ENCODE measurements at regions not wholly inside any gene's neighbourhood (a gene's known extent, or its start where the extent isn't known, plus 50 kb on each side); places are given as distances from the start of the nearest gene placed in this dataset.

GRCh38 chr4:128393101-128393704, 105.6 kb upstream of the PGRMC2 start:
- intact Hi-C loops (cut with DNase I): no loop called here
- no peak for DNase-seq
- ATAC-seq: peak; percentile 77 to 87

GRCh38 chr4:128390475-128390996, 102.9 kb upstream of the PGRMC2 start:
- DNase-seq (no peak), ATAC-seq (no peak)
- intact Hi-C loops (cut with DNase I): no loop called here

GRCh38 chr4:128388796-128389195, 101.2 kb upstream of the PGRMC2 start:
- DNase-seq (no peak), ATAC-seq (no peak)
- intact Hi-C loops (cut with DNase I): loop anchor here in 1 of 2 donors (10.0 kb wide), 1 partner anchor 156 kb away; no protein-coding TSS in a partner anchor

GRCh38 chr4:128388352-128388630, 100.7 kb upstream of the PGRMC2 start:
- intact Hi-C loops (cut with DNase I): loop anchor here in 1 of 2 donors (10.0 kb wide), 1 partner anchor 157 kb away; no protein-coding TSS in a partner anchor
- ATAC-seq (no peak), DNase-seq (no peak)

- ATAC-seq (no peak), DNase-seq (no peak)
- intact Hi-C loops (cut with DNase I): loop anchor here in 1 of 2 donors (10.0 kb wide), 1 partner anchor 157 kb away; no protein-coding TSS in a partner anchor
Observed at GRCh38 chr4:128387600-128388351, 100.2 kb upstream of the PGRMC2 start.

GRCh38 chr4:128386761-128387599, 99.4 kb upstream of the PGRMC2 start:
- DNase-seq (peak; percentile 93), ATAC-seq (peak; percentile 93 to 97)
- intact Hi-C loops (cut with DNase I): loop anchor here in 1 of 2 donors (10.0 kb wide), 1 partner anchor 158 kb away; no protein-coding TSS in a partner anchor

- intact Hi-C loops (cut with DNase I): loop anchor here in 1 of 2 donors (10.0 kb wide), 1 partner anchor 159 kb away; no protein-coding TSS in a partner anchor
- DNase-seq (no peak), ATAC-seq (peak in 1 of 2 donors; percentile 54)
Observed at GRCh38 chr4:128385683-128386304, 98.2 kb upstream of the PGRMC2 start.

- intact Hi-C loops (cut with DNase I): loop anchor here in 1 of 2 donors (10.0 kb wide), 1 partner anchor 160 kb away; no protein-coding TSS in a partner anchor
- ATAC-seq (no peak), DNase-seq (no peak)
Observed at GRCh38 chr4:128384765-128385598, 97.4 kb upstream of the PGRMC2 start.

- intact Hi-C loops (cut with DNase I): loop anchor here in 1 of 2 donors (10.0 kb wide), 1 partner anchor 161 kb away; no protein-coding TSS in a partner anchor
Observed at GRCh38 chr4:128384091-128384520, 96.5 kb upstream of the PGRMC2 start.

GRCh38 chr4:128381748-128382559, 94.3 kb upstream of the PGRMC2 start:
- ATAC-seq (no peak), DNase-seq (no peak)

More at GRCh38 chr4:128384091-128384520, 96.5 kb upstream of the PGRMC2 start:
- DNase-seq (no peak), ATAC-seq (no peak)

GRCh38 chr4:128380306-128380705, 92.7 kb upstream of the PGRMC2 start:
- ATAC-seq (no peak), DNase-seq (no peak)
- intact Hi-C loops (cut with DNase I): loop anchor here in 1 of 2 donors (10.0 kb wide), 1 partner anchor 164 kb away; no protein-coding TSS in a partner anchor

More at GRCh38 chr4:128381748-128382559, 94.3 kb upstream of the PGRMC2 start:
- intact Hi-C loops (cut with DNase I): loop anchor here in 1 of 2 donors (10.0 kb wide), 1 partner anchor 163 kb away; no protein-coding TSS in a partner anchor

- DNase-seq: peak; percentile 40
- intact Hi-C loops (cut with DNase I): loop anchor here in 1 of 2 donors (10.0 kb wide), 1 partner anchor 165 kb away; no protein-coding TSS in a partner anchor
- ATAC-seq: peak; percentile 57 to 62
Observed at GRCh38 chr4:128379860-128380259, 92.2 kb upstream of the PGRMC2 start.

GRCh38 chr4:128378668-128379067, 91.1 kb upstream of the PGRMC2 start:
- intact Hi-C loops (cut with DNase I): no loop called here
- ATAC-seq (peak in 1 of 2 donors; percentile 70), DNase-seq (no peak)

- no peak for ATAC-seq
Observed at GRCh38 chr4:128376958-128377357, 89.3 kb upstream of the PGRMC2 start.

GRCh38 chr4:128376303-128376702, 88.7 kb upstream of the PGRMC2 start:
- no peak for DNase-seq
- intact Hi-C loops (cut with DNase I): no loop called here
- ATAC-seq: no peak

More at GRCh38 chr4:128376958-128377357, 89.3 kb upstream of the PGRMC2 start:
- intact Hi-C loops (cut with DNase I): no loop called here
- no peak for DNase-seq

GRCh38 chr4:128373628-128374027, 86.0 kb upstream of the PGRMC2 start:
- ATAC-seq (no peak), DNase-seq (no peak)
- intact Hi-C loops (cut with DNase I): no loop called here

GRCh38 chr4:128371876-128372275, 84.3 kb upstream of the PGRMC2 start:
- DNase-seq (no peak), ATAC-seq (no peak)
- intact Hi-C loops (cut with DNase I): no loop called here

Data from left cardiac atrium (tissue), 4 donors.